ENCODE measurements at regions not wholly inside any gene's neighbourhood (a gene's known extent, or its start where the extent isn't known, plus 50 kb on each side); places are given as distances from the start of the nearest gene placed in this dataset.

DNA sequence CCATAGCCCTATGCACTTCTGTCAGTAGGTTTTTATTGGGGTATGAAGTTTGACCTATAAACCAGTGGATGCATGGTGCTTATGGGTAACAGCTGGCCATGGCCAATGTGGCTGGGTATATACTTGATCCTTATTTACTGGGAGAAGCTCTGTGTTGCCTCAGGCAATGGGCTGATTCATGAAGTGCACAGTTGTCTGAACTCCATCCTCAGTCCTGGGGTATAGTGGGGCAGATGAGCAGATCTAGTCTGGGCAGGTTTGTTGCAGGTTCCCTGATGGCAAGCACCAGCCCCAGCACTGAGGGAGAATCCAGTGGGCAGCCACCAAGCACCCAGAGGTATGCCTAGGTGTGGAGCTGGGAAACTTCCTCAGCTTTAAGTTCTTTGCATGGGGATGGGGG lies 274.4 kb downstream of the TDRD3 start:
- no peaks in the 10 kb centered on the region for H3K36me3 ChIP-seq (ENCODE audit: insufficient read depth, low read length)
- no peaks in the 10 kb centered on the region for H3K9me3 ChIP-seq (ENCODE audit: low read length)
- ChIA-PET CTCF (ENCODE audit: unreplicated experiment) (no interaction called here), POLR2A (interaction anchor here (0.6 kb wide), 1 partner anchor 74 kb away, joined by 3 read pairs; no protein-coding TSS in a partner anchor)
- no peak overlapping the region for H3K27ac ChIP-seq (ENCODE audit: low read depth, low read length, poor library complexity, severe bottlenecking)
- no peaks in the 10 kb centered on the region for H3K4me1 ChIP-seq (ENCODE audit: insufficient read depth, low read length, poor library complexity, severe bottlenecking)
- no peak overlapping the region for H2AFZ ChIP-seq (ENCODE audit: low read length)
- TF ChIP-seq EZH2phosphoT487 (IDR thresholded peaks at IDR 0.05; ENCODE audit: borderline replicate concordance, low read depth, low read length), result no peak
- TF ChIP-seq, protein P1, sequence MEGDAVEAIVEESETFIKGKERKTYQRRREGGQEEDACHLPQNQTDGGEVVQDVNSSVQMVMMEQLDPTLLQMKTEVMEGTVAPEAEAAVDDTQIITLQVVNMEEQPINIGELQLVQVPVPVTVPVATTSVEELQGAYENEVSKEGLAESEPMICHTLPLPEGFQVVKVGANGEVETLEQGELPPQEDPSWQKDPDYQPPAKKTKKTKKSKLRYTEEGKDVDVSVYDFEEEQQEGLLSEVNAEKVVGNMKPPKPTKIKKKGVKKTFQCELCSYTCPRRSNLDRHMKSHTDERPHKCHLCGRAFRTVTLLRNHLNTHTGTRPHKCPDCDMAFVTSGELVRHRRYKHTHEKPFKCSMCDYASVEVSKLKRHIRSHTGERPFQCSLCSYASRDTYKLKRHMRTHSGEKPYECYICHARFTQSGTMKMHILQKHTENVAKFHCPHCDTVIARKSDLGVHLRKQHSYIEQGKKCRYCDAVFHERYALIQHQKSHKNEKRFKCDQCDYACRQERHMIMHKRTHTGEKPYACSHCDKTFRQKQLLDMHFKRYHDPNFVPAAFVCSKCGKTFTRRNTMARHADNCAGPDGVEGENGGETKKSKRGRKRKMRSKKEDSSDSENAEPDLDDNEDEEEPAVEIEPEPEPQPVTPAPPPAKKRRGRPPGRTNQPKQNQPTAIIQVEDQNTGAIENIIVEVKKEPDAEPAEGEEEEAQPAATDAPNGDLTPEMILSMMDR (conservative IDR thresholded peaks at IDR 0.05; ENCODE audit: low read length), result no peak
- BruUV-seq (replicated peaks), result no TSS peak
- H3K4me3 ChIP-seq (ENCODE audit: low read depth, low read length, poor library complexity, severe bottlenecking), result no peak overlapping the region
- H3K4me2 ChIP-seq (ENCODE audit: low read length), result no peak overlapping the region
- no peaks in the 10 kb centered on the region for H4K20me1 ChIP-seq (ENCODE audit: insufficient read depth, low read length)
- H3K9me2 ChIP-seq (ENCODE audit: insufficient read depth, low read length), result no peaks in the 10 kb centered on the region
- no peaks in the 10 kb centered on the region for H3K79me2 ChIP-seq (ENCODE audit: insufficient read depth, low read depth, low read length)
- DNase-seq (ENCODE audit: low spot score), result no peak
- intact Hi-C loops (cut with micrococcal nuclease; ENCODE audit: unreplicated experiment), result no loop called here

DNA sequence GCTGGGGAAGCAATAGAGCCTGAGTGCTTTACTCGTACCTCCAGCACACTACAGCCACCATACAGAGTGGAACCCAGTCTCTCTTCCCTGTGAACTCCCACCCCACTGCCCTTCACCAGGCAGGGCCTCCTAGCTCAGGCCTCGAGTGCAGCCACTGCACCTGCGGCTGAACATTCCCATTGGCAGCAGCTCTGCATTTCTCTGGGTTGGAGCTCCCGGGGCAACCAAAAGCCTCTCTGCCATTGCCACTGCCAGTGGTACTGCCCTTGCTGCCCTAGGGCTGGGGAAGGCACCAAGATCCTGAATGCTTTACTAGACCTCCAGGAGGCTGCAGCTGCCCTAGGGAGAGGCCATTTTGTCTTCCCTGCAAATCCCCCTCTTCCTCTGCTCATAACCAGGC lies 266.8 kb downstream of the TDRD3 start:
- Histone ChIP-seq H4K20me1 (ENCODE audit: insufficient read depth, low read length) (no peaks in the 10 kb centered on the region), H3K4me3 (ENCODE audit: low read depth, low read length, poor library complexity, severe bottlenecking) (no peak overlapping the region), H3K27ac (ENCODE audit: low read depth, low read length, poor library complexity, severe bottlenecking) (no peak overlapping the region), H3K79me2 (ENCODE audit: insufficient read depth, low read depth, low read length) (no peaks in the 10 kb centered on the region), H2AFZ (ENCODE audit: low read length) (no peak overlapping the region), H3K4me1 (ENCODE audit: insufficient read depth, low read length, poor library complexity, severe bottlenecking) (no peaks in the 10 kb centered on the region), H3K36me3 (ENCODE audit: insufficient read depth, low read length) (no peaks in the 10 kb centered on the region), H3K9me3 (ENCODE audit: low read length) (no peaks in the 10 kb centered on the region), H3K4me2 (ENCODE audit: low read length) (no peak overlapping the region), H3K9me2 (ENCODE audit: insufficient read depth, low read length) (no peaks in the 10 kb centered on the region)
- ChIA-PET CTCF (ENCODE audit: unreplicated experiment) (no interaction called here), POLR2A (no interaction called here)
- no peak for DNase-seq (ENCODE audit: low spot score)
- BruUV-seq (replicated peaks), result no TSS peak
- intact Hi-C loops (cut with micrococcal nuclease; ENCODE audit: unreplicated experiment), result no loop called here
- TF ChIP-seq, protein P1 (conservative IDR thresholded peaks at IDR 0.05; ENCODE audit: low read length), result no peak
- TF ChIP-seq EZH2phosphoT487 (IDR thresholded peaks at IDR 0.05; ENCODE audit: borderline replicate concordance, low read depth, low read length), result no peak

DNA sequence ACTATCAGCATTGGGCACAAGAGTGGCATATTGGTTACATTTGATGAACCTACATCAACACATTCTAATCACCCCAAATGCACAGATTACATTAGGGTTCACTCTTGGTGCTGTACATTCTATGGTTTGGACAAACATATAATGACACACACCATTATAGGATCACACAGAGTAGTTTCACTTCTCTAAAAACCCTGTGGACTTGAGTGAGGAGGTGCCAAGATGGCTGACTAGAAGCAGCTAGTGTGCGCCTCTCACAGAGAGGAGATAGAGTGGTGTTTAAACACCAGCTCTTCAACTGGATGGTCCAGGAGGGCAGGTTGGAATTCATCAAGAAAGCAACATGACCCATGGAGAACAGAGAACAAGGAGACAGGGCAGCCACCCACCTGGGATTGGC lies 265.6 kb downstream of the TDRD3 start:
- no TSS peak for BruUV-seq (replicated peaks)
- Histone ChIP-seq H2AFZ (ENCODE audit: low read length) (no peak overlapping the region), H3K36me3 (ENCODE audit: insufficient read depth, low read length) (no peaks in the 10 kb centered on the region), H3K9me3 (ENCODE audit: low read length) (no peaks in the 10 kb centered on the region), H3K4me1 (ENCODE audit: insufficient read depth, low read length, poor library complexity, severe bottlenecking) (no peaks in the 10 kb centered on the region), H3K4me3 (ENCODE audit: low read depth, low read length, poor library complexity, severe bottlenecking) (no peak overlapping the region), H4K20me1 (ENCODE audit: insufficient read depth, low read length) (no peaks in the 10 kb centered on the region), H3K79me2 (ENCODE audit: insufficient read depth, low read depth, low read length) (no peaks in the 10 kb centered on the region), H3K9me2 (ENCODE audit: insufficient read depth, low read length) (no peaks in the 10 kb centered on the region), H3K4me2 (ENCODE audit: low read length) (no peak overlapping the region), H3K27ac (ENCODE audit: low read depth, low read length, poor library complexity, severe bottlenecking) (no peak overlapping the region)
- ChIA-PET POLR2A (interaction anchor here (0.6 kb wide), 1 partner anchor 38 kb away, joined by 4 read pairs; no protein-coding TSS in a partner anchor), CTCF (ENCODE audit: unreplicated experiment) (no interaction called here)
- TF ChIP-seq, protein P1 (conservative IDR thresholded peaks at IDR 0.05; ENCODE audit: low read length), result no peak
- TF ChIP-seq EZH2phosphoT487 (IDR thresholded peaks at IDR 0.05; ENCODE audit: borderline replicate concordance, low read depth, low read length), result no peak
- peak; percentile 4 for DNase-seq (ENCODE audit: low spot score)
- intact Hi-C loops (cut with micrococcal nuclease; ENCODE audit: unreplicated experiment), result no loop called here
